Amniotic epithelial cell (primary cell): ENCODE measurements at regions not wholly inside any gene's neighbourhood (a gene's known extent, or its start where the extent isn't known, plus 50 kb on each side); places are given as distances from the start of the nearest gene placed in this dataset.

Experiments
- DNase-seq: peaks from one replicate; pipeline ENCODE4 v3.0.0-alpha.2; 2010; ENCODE audit warnings: low read depth

DNA sequence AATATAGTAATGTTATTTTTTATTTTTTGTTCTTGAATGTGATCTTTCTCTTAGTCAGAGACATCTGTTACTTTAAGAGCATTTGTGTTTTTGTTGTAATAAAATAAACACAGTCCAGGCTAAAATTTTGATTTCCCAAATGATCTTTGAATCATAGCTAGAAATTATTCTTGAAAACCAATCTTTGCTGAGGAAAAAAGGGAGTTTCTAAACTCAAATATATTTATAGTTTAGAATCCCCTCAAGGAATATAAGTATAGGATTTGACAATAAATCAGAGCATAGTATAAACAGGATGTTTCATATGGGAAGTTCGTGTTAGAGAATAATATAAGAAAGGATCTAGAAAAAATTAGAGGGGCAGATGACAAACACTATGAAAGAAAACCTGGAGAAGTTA lies 118.8 kb upstream of the ADAMTS19 start:
- DNase-seq = no peak

DNA sequence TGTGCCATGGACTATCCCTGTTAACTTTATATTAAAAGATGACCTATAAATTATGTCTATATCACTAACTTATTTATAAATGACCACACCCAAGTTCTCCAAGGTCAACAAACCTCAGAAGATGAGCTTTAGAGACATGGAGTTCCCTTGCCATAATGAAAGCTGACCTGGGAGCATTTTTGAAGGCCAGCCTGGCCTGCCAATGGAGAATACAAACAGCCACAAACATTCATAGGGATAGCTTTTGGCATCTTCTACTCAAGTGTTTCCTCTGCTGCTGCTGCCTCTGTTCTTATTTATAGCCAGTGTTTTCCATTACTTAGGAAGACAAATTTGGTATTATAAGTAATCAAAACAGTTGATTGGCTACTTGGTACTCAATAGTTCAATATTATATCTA lies 117.3 kb upstream of the ADAMTS19 start:
- no peak for DNase-seq

DNA sequence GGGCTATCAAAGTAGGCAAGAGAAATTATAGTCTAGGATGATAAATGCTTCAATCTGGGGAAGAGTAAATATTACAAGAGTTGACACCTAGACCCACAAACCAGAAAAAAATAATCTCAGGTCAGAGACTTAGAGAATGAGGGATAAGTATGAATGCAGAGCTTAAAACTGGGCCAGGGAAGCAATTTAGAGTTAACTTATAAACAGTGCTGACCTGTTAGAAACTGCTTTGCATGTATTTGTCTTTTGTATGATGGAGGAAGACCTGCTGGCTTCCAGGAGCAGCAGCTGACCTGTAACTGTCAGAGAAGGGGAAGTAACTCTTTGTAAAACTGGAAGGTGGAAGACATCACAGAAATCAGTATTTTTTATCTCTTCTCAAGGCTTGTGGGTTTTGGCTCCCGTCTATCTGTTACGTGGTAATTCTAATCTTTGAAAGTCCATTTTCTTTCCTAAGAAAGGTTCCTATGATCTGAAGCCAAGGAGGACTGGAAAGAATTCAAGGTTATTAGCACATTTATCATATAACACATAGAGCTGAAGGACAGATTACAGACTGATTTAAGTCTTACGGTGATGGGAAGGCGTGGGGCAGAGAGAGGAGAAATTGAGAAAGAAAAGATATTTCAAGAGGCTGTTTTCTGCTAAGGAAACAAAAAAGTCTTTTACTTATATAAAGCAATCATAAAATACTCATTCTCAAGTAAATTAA lies 114.7 kb upstream of the ADAMTS19 start:
- DNase-seq = peak; percentile 44

DNA sequence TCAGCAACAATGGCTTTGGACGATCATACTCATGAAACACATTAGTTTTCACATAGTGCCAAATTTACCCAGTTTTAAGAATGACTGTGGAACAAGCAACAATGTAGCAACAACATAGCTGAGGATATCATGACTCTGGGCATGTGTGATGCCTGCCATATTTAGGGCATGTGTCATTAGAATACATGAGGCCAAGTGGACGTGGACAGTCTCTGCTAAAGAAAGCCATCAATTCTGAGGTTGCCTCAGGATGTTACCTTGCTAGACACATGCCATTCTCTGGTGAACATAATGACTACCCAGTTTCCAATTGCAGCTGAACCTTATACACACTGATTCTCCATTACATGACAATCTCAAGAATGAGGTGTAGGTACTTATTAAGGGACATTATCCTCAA lies 103.3 kb upstream of the ADAMTS19 start:
- no peak for DNase-seq

DNA sequence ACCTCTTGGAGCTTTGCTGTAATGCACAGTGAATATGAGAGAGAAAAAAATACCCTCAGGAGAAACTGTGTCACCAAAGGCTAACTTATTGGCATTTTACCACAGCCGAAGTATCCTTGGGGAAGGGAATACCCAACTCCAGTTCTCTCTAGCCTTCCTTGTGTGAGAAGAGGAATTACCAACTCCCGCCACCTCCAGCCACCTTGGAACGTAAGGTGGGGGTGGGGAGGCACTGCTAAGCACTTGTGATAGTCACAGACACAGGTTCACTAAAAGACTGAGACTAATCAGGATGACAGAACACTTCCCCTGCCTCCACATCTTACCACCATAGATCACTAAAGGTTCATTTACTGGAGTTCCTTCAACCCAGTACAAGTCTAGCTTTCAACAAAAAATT lies 102.0 kb upstream of the ADAMTS19 start:
- DNase-seq = no peak

DNA sequence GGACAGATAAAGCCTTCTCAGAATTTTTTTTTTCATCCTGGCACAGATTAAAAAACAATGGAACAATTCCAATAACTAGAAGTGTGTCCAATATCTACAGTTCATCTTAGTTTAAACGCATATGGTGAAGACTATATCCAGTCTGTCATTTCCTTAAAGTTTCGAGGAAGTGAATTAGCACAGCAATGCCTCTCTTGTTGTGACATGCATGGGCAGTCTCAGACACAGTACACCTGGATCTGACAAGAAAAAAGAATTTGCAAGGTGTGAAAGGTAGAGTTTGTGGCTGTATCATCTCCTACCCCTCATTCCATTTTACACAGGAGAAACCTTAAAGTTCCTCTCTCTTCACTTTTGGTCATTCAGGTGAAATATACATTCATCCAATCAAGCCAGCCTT lies 100.6 kb upstream of the ADAMTS19 start:
- DNase-seq = no peak

DNA sequence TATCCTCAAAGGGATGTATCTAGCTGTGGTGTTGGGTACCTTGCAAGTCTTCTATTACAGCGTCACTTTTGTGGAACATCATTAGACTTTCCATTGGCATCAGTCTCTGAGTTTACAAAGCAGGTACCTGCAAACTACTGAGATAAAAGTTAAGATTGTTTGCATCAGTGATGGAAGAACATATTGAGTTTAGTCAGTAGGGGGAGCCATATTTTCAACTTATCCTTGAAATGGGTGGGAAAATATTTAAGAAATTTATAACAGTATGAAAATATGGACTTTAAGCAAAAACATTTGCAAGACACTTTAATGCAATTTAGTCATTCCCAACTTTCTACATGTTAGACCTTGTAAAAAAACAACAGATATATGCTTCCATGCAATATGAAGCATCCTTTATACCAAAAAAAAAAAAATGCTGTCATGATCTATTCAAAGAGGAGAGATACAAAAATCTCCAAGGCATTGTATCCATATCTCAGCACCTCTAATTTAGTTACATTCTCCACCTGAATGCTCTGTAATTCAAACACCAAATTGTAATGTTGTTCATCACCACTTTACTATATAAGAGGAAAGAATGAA lies 98.6 kb upstream of the ADAMTS19 start:
- peak; percentile 24 for DNase-seq

DNA sequence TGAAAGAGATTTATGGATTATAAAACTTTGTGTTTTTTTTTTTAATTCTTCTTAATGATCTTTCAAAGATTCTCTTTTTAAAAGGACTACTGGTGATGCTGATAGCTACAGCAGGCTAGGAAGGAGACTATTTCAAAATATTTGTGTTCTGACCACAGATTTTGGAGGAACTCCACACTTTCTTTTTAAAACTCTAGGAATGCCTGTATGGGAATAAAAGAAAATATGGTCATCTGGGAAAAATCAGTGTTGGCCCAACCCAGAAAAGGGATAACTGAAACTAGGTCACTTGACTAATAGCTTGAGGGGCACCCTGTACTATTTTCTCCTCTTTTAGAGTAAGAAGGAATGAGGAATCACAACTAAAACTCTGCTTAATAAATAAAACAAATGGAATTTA lies 97.6 kb upstream of the ADAMTS19 start:
- no peak for DNase-seq

DNA sequence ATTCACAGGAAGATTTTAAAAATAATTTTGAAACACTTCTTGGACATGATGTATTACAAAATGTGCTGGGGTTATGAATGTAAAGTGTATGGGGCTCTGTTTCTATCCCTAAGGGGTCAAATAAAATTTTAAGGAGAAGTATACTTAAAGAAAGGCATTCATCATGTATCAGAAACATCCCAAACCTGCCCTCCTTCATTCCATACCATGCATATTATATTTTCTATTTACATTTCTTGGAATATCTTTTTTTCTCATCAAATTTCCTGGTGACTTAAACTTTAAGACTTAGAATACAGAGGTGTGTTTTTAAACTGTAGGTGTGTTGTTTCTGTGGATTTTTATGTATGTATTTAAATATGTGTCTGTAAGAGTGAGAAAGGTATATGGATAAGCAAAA lies 96.1 kb upstream of the ADAMTS19 start:
- DNase-seq = no peak

DNA sequence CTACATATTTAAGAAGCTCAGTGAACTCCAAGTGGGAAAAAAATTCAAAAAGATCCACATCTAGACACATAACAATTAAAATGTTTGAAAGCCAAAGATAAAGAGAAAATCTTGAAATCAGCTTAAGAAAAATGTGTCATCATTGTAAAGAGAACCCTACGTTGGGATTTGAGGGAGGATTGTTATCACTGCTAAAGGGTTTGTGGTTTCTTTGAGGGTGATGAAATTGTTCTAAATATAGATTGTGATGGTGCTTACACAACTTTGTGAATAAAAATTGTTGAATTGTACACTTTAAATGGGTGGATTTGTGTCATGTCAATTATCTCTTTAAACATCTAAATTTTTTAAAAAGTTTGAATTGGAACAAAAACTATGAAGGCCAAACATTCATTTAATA lies 92.2 kb upstream of the ADAMTS19 start:
- DNase-seq = peak; percentile 90

DNA sequence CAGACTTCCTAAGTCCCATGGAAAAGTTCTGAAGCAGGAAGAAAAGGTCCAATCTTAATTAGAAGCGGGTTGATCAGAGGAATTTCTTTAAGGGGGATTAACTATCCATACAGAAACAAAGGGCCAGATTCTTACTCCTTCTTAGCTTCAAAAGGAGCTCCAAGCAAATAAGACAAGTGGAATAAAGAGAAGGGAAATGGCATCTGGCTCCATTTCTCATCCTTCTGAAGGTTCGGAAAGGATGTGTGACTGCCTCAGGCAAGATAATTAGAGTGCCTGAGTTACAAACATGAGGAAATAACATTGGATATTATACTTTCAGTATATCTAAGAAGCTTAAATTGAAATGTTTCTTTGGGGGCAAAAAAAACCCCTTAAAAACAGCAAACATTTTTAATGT lies 88.1 kb upstream of the ADAMTS19 start:
- no peak for DNase-seq

DNA sequence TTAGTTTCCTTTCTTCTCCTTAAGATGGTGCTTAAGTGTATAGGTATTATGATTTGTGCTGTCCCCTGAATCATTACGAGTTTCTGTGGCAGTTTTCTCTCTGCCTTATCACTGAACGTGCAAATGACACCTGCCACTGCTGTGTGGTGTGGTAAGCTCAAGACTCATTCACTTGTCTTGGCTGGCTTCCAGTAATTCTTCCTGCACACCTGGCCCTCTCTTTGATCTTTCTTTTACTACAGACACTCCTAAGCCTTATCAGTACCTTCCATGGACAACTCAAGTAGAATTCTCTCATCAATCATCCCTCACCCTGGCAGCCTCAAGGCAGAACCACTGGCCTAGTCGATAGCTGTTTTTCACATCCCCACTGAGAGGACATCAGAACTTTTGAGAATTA lies 82.6 kb upstream of the ADAMTS19 start:
- no peak for DNase-seq

DNA sequence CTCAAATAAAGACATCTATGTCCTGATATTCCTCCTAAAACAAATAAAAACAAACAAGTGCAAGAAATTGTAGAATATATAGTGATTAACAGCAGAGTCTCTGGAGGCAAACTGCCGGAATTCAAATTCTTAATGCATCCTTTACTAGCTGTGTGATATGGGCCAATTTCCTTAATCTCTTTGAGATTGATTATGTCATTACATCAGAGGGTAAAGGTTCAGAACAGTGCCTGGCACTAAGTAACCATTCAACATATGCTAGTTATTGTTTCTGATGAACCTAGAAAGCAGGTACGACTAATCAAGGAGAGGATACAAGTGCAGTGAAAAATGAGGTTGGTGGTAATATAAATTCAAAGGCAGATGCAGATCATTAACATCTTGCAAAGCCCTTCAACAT lies 81.1 kb upstream of the ADAMTS19 start:
- no peak for DNase-seq

DNA sequence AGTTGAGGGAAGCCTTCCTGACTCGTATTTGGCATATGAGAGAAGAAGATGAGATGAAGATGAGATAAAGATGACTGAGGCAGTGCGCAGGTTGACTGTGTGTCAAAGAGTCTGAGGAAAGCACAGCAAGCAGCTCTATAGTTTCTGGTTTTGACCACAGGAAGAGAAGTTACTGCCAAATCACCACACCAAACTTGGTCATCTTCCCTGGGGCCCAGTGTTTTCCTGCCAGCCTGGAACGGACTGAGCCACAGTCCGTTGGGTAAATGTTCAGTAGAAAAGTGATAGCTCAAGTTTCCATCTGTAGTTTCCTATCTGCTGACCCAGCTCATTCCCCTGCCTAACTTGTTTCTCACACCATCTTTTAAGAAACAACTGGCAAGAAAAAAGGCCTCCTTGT lies 80.7 kb upstream of the ADAMTS19 start:
- DNase-seq = no peak

DNA sequence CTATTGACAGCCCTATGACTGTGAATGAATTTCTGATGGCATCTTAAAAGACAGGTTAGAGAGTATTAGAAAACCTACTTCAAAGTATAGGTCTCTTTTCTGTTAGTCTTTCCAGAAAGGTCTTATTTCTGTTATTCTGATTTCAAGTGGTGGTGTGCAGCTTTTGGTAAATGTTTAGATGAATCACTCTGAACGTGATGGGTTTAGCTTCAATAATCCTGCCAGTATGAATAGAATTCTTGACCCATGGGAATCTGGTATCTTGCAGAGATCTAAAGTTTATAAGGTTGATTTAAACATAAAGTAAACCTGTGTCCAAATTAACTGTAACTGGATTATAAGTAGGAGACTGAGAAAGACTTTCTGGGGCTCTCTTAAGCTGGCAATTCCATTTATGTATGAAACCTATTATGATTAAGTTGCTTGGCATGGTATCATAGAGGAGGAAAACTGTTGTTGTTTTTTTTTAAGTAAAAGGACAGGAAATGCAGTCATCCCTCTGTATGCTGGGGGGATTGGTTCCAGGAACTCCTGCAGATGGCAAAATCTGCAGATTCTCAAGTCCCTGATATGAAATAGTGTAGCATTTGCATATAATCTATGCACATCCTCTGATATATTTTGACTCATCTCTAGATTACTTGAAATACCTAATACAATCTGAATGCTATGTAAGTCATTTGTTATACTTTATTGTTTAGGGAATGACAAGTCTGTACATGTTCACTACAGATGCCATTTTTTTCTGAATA lies 77.0 kb upstream of the ADAMTS19 start:
- DNase-seq = no peak

DNA sequence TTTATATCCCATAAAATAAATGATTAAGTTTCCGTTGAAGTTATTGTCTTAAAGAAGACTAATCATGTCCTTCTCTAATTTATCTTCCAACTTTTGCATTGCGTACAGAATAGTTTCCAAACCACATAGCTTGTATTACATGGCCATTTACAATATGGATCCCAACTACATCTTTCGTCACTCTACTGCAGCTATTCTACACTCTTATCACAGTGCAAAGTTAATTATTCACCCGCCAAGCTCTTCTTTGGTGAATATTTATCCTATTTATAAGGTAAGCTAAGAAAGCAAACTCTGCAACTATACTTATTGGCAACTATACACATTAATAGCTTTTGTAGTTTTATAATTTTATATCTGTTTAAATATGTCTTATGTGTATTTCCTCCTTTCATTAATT lies 75.9 kb upstream of the ADAMTS19 start:
- DNase-seq = no peak

DNA sequence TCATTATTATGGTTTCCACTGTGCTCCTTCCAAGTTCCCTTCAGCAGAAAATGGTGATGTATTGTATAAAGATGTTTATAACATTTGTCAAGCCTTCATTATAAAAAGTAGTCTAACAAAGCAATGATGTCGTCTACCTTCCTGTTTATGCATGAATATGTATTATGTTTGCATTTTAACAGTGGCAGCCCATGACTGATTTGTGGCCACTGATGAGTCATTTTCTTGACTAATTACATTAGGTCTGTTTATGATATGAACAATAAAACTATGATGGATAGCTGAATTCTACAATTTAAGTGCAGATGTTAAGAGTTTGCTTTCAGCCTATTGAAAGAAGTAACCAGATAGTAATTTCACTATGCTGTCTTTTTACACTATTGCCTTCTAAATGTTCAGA lies 75.4 kb upstream of the ADAMTS19 start:
- DNase-seq = no peak

DNA sequence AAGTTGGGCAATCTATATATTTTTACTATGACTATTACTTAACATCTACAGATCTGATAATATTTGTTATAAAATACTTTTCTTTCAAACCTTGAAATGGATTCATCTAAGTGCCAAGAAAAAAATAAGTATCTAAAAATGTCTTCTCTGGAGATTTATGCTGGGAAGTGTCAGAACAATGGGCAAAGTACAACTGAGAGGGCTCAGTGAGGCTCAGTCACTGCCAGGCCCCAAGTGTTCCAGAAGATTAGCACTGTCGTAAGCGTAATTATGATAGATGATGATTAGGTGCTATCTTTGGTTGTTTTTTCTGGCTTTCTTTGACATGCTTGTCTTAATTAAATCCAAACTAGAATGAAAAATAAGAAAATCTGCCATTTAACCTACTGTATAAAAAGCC lies 72.2 kb upstream of the ADAMTS19 start:
- DNase-seq = no peak

DNA sequence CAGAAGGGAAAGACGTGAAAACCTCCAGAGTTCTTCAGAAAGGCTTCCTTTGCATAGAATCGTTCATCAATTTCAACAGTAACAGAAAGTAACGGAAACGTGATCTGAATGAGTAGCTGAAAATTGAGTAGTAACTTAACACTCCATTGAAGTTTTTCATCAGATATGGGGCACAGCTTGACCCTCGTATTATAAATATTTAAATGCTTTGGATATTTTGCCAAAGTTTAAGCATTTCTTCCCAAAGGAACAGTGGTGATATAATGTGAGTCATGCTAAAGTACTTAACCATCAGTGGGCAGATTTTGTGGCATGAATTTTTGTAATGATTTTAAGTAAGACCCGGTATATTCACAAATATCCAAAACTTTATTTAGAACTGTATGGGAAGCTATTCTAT lies 67.4 kb upstream of the ADAMTS19 start:
- DNase-seq = no peak

DNA sequence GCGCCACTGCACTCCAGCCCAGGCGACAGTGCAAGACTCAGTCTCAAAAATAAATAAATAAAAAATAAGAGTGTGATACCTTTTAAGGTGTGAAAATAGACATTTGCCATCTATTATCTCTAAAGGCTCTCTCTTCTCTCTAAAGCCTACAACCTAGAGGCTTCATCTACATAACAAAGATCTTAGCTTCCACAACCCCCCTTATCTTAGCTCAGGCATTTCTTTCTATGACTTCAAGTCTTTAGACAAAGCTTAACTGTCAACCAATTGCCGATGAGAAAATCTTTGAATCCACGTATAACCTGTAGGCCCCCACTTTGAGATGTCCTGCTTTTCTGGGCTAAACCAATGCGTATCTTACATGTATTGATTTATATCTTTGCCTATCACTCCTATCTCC lies 64.9 kb upstream of the ADAMTS19 start:
- no peak for DNase-seq

DNA sequence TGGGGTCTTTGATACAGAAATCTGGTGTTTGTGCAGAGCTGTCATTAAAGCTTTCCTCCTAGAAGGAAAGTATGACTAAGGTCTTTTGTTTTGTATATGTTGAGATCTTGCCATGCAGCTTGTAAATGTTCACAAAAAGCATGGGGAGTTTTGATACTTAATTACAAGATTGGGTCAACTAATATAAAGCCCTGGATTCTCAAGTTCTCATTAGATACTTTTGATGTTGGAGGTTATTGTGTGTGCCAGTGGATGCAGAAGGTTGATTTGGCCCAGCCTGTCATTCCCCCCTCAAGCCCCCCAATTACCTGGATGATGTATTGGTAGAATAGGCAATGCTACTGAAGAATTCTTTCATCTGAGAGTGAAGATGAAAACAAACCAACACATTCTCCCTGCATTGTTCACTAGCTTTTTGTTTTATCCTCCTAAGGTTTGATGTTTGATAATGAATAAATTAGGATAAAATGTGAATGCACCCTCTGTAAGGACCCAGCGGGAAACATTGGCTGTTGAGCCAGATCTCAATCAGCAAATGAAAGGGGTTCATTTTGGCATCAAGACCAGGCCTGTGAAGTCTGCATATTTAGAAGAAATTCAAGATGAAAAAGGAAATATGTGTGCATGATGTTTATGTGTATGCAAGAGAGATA lies 61.9 kb upstream of the ADAMTS19 start:
- no peak for DNase-seq

DNA sequence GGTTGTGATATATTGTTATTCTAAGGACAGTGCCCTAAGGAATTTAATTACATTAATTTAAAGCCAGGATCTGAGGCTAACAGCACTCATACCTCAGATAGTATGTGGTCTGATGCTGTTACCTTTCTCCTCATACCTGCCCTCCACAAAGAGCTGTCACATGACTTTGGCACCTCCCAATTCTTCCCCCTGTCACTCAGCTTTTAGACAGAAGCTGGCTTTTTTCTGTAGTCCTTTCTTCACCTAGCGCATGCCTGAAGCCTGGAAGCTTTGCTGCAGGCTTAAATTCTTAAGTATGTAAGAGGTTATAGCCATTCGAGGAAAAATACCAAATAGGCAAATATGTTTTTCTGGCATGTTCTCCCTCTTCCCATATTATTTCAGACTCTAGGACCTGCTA lies 61.0 kb upstream of the ADAMTS19 start:
- no peak for DNase-seq

DNA sequence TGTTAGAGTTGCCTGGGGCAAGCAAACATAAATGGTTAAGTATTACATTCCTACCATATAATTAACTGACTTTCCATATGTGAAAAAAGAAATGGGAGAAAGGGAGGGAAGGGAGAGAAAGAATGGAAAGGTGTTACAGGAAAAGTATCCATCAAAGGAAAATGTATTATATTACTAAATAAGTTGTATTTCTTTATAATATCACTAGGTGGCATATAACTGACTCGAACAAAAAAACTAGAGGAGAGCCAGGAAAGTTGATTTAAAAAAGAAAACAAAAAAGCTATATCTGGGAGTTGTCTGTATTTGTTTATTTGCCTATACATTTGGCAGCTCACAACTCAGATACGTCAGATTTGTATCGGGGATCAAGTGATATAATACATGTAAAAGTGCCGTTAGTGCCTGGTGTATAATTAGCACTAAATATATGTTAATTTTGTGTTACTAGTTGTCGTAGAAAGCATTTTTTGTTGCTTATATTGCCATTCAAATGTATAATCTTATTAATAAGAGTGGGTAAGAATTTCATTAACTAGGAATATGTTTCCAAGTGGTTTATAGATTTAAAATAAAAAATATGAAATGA lies 59.6 kb upstream of the ADAMTS19 start:
- DNase-seq = no peak
